Motor neuron (in vitro differentiated cells): ENCODE measurements at regions not wholly inside any gene's neighbourhood (a gene's known extent, or its start where the extent isn't known, plus 50 kb on each side); places are given as distances from the start of the nearest gene placed in this dataset.

Experiments
- ATAC-seq, 8 experiments: fragments of 200-7000 bp; cut with Tn5 transposase; replicated peaks in 6 of 8; 2 replicates each; pipeline ENCODE4 v1.8.0; 2021; ENCODE audit warnings: mild to moderate bottlenecking in 8 of 8, moderate library complexity in 8 of 8
- H3K27ac ChIP-seq, 2 donors: fragments of 250-450 bp; sonication (Bioruptor Pico); 2 replicates each; pipeline ENCODE4 v1.9.0; 2021; ENCODE audit warnings: antibody characterized with exemption in 2 of 2, mild to moderate bottlenecking in 2 of 2, moderate library complexity in 1 of 2
- H3K4me1 ChIP-seq, 2 donors: fragments of 250-450 bp; sonication (Bioruptor Pico); replicated peaks in 1 of 2; 2 replicates each; pipeline ENCODE4 v1.6.1; 2021; ENCODE audit warnings: antibody characterized with exemption in 2 of 2, mild to moderate bottlenecking in 2 of 2, moderate library complexity in 1 of 2
- H3K4me3 ChIP-seq, 5 donors: fragments of 250-450 bp; sonication (Bioruptor Pico); 2 replicates each; pipeline ENCODE4 v1.9.0; 2021; ENCODE audit warnings: antibody characterized with exemption in 5 of 5, mild to moderate bottlenecking in 5 of 5, moderate library complexity in 4 of 5
- WGBS, 10 experiments: fragments of 450-650 bp; shearing (Covaris generic); methylation state at CpG; one replicate each; pipeline ENCODE4 v1.0.0; 2022; 5-methylcytosine and 5-hydroxymethylcytosine counted together
- in situ Hi-C, 9 experiments: fragments of 400-800 bp; cut with MboI; loops; one replicate each; pipeline ENCODE4 v1.15.0; 2021; ENCODE audit warnings: low sequenced_read_pairs in 9 of 9, low pct_unique_long_range_greater_than_20kb in 2 of 9; ENCODE audit not compliant: unreplicated experiment in 9 of 9

GRCh38 chr1:198096390-198096789 is 60.4 kb upstream of the NEK7 start:
- Histone ChIP-seq H3K4me3 (no peak overlapping the region), H3K27ac (no peak overlapping the region), H3K4me1 (no peaks in the 10 kb centered on the region)
- WGBS, 10 experiments: 9 to 83% (median 54%) methylated on average over 1 to 2 of the region's 2 CpGs; no CpG with 5 or more reads in 1 of the 10 experiments
- in situ Hi-C loops: loop anchor here in 2 of 9 experiments (25.0 kb wide), 2 partner anchors 366 to 591 kb away; no protein-coding TSS in a partner anchor
- ATAC-seq: no peak

- H3K27ac ChIP-seq: no peak overlapping the region
- ATAC-seq: no peak
- no peaks in the 10 kb centered on the region for H3K4me1 ChIP-seq
- in situ Hi-C loops: loop anchor here in 2 of 9 experiments (25.0 kb wide), 2 partner anchors 363 to 588 kb away; no protein-coding TSS in a partner anchor
- H3K4me3 ChIP-seq: no peak overlapping the region
Measured at GRCh38 chr1:198099755-198100154, 57.0 kb upstream of the NEK7 start.

- 0 to 100% (median 81%) methylated on average over 1 to 4 of the region's 4 CpGs; no CpG with 5 or more reads in 2 of the 10 experiments for WGBS, 10 experiments
- peak in 1 of 8 experiments; percentile 9 for ATAC-seq
- in situ Hi-C loops: no loop called here
- no peak overlapping the region for H3K27ac ChIP-seq
- no peaks in the 10 kb centered on the region for H3K4me1 ChIP-seq
- no peak overlapping the region for H3K4me3 ChIP-seq
Measured at GRCh38 chr1:198101716-198102453, 54.9 kb upstream of the NEK7 start.

DNA sequence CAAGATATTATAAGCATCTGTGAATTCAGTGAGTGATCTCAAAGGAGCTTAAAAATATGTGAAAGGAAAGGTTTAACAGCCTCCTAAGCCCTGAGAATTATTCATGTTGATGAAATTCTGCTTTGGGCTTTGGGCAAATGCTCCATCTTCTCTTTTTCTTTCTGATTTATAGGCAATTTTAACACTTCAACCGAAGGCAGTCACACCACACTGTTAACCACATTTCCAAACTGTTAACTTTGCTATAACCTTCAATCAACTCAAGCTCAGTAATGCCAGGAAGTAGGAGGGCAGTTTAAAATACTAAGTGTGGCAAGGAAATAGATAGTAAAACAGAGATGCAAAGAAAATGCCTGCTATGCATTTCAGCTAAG is 54.4 kb upstream of the NEK7 start:
- in situ Hi-C loops: no loop called here
- 0 to 75% (median 33%) methylated on average over 1 of the region's 1 CpG; no CpG with 5 or more reads in 2 of the 10 experiments for WGBS, 10 experiments
- Histone ChIP-seq H3K4me3 (no peak overlapping the region), H3K27ac (no peak overlapping the region), H3K4me1 (no peaks in the 10 kb centered on the region)
- peak in 3 of 8 experiments; percentile 20 to 78 (median 59) for ATAC-seq

GRCh38 chr1:198105185-198105584 is 51.6 kb upstream of the NEK7 start:
- H3K4me1 ChIP-seq: no peaks in the 10 kb centered on the region
- 50 to 100% (median 85%) methylated on average over 1 of the region's 1 CpG; no CpG with 5 or more reads in 3 of the 10 experiments for WGBS, 10 experiments
- no peak overlapping the region for H3K27ac ChIP-seq
- no peak overlapping the region for H3K4me3 ChIP-seq
- ATAC-seq: no peak
- in situ Hi-C loops: no loop called here

GRCh38 chr1:198106011-198106410 is 50.8 kb upstream of the NEK7 start:
- no peak for ATAC-seq
- Histone ChIP-seq H3K4me3 (no peak overlapping the region), H3K4me1 (no peaks in the 10 kb centered on the region), H3K27ac (no peak overlapping the region)
- in situ Hi-C loops: no loop called here
